SK-N-SH treated with all-trans-retinoic acid at 6 μM for 48 hours (cell line): ENCODE measurements at regions not wholly inside any gene's neighbourhood (a gene's known extent, or its start where the extent isn't known, plus 50 kb on each side); places are given as distances from the start of the nearest gene placed in this dataset.

Source experiments
- ATAC-seq: fragments of 200-7000 bp; cut with Tn5 transposase; 3 replicates; pipeline ENCODE4 v1.9.1; 2020; ENCODE audit warnings: mild to moderate bottlenecking, moderate library complexity
- ARNTL ChIP-seq: fragments of 450-650 bp; formaldehyde crosslinking; IDR thresholded peaks from 2 replicates; pipeline ENCODE4 v1.5.0; 2020; ENCODE audit warnings: low read depth, mild to moderate bottlenecking, moderate library complexity, borderline replicate concordance
- BACH2 ChIP-seq: fragments of 250-450 bp; sonication (Bioruptor Pico); IDR thresholded peaks from 2 replicates; pipeline ENCODE4 v1.9.0; 2021; ENCODE audit warnings: mild to moderate bottlenecking, borderline replicate concordance
- CSDC2 ChIP-seq: fragments of 250-450 bp; sonication (Bioruptor Pico); IDR thresholded peaks from 2 replicates; pipeline ENCODE4 v1.5.0; 2020; ENCODE audit warnings: mild to moderate bottlenecking, moderate library complexity
- ESRRG ChIP-seq: fragments of 250-450 bp; sonication (Bioruptor Pico); IDR thresholded peaks from 2 replicates; pipeline ENCODE4 v1.6.1; 2021; ENCODE audit warnings: mild to moderate bottlenecking
- GLIS3 ChIP-seq: fragments of 250-450 bp; sonication (Bioruptor Pico); IDR thresholded peaks from 2 replicates; pipeline ENCODE4 v1.5.0; 2020; ENCODE audit warnings: mild to moderate bottlenecking, moderate library complexity
- OSR1 ChIP-seq: fragments of 250-450 bp; sonication (Bioruptor Pico); IDR thresholded peaks from 2 replicates; pipeline ENCODE4 v1.8.0; 2022; ENCODE audit warnings: moderate library complexity, mild to moderate bottlenecking, inconsistent platforms
- PPARA ChIP-seq: fragments of 250-450 bp; sonication (Bioruptor Pico); IDR thresholded peaks from 2 replicates; pipeline ENCODE4 v1.5.0; 2020; ENCODE audit warnings: mild to moderate bottlenecking, borderline replicate concordance
- RARB ChIP-seq: fragments of 250-450 bp; sonication (Bioruptor Pico); IDR thresholded peaks from 2 replicates; pipeline ENCODE4 v1.8.0; 2021; ENCODE audit warnings: mild to moderate bottlenecking, moderate library complexity
- SNAI2 ChIP-seq: fragments of 250-450 bp; sonication (Bioruptor Pico); IDR thresholded peaks from 2 replicates; pipeline ENCODE4 v1.5.0; 2020; ENCODE audit warnings: mild to moderate bottlenecking, moderate library complexity
- TCF4 ChIP-seq: fragments of 250-450 bp; sonication (Bioruptor Pico); IDR thresholded peaks from 2 replicates; pipeline ENCODE4 v1.8.0; 2021; ENCODE audit warnings: mild to moderate bottlenecking, moderate library complexity, borderline replicate concordance
- TOX ChIP-seq: fragments of 250-450 bp; sonication (Bioruptor Pico); IDR thresholded peaks from 2 replicates; pipeline ENCODE4 v1.8.0; 2021; ENCODE audit warnings: mild to moderate bottlenecking, moderate library complexity, borderline replicate concordance
- ZFP3 ChIP-seq: fragments of 250-450 bp; sonication (Bioruptor Pico); IDR thresholded peaks from 2 replicates; pipeline ENCODE4 v1.5.0; 2020; ENCODE audit warnings: mild to moderate bottlenecking, moderate library complexity
- ZFP30 ChIP-seq: fragments of 450-650 bp; formaldehyde crosslinking; IDR thresholded peaks from 2 replicates; pipeline ENCODE4 v1.5.0; 2022; ENCODE audit warnings: mild to moderate bottlenecking, moderate library complexity
- ZNF70 ChIP-seq: fragments of 450-650 bp; formaldehyde crosslinking; IDR thresholded peaks from 2 replicates; pipeline ENCODE4 v1.5.0; 2020; ENCODE audit warnings: mild to moderate bottlenecking, moderate library complexity
- ZNF8 ChIP-seq: fragments of 450-650 bp; formaldehyde crosslinking; IDR thresholded peaks from 2 replicates; pipeline ENCODE4 v1.5.0; 2020; ENCODE audit warnings: mild to moderate bottlenecking, moderate library complexity
- TF ChIP-seq, protein P1 (sequence below): fragments of 250-450 bp; sonication (Bioruptor Pico); IDR thresholded peaks from 2 replicates; pipeline ENCODE4 v1.5.1; 2021; ENCODE audit warnings: mild to moderate bottlenecking, moderate library complexity
- TF ChIP-seq, protein P2 (sequence below): fragments of 250-450 bp; sonication (Bioruptor Pico); IDR thresholded peaks from 2 replicates; pipeline ENCODE4 v1.5.1; 2020; ENCODE audit warnings: low read depth, mild to moderate bottlenecking, moderate library complexity
- TF ChIP-seq, protein P3 (sequence below): fragments of 250-450 bp; sonication (Bioruptor Pico); IDR thresholded peaks from 2 replicates; pipeline ENCODE4 v1.5.0; 2020; ENCODE audit warnings: mild to moderate bottlenecking, moderate library complexity
- TF ChIP-seq, protein P4 (sequence below): fragments of 250-450 bp; sonication (Bioruptor Pico); IDR thresholded peaks from 2 replicates; pipeline ENCODE4 v1.8.0; 2021; ENCODE audit warnings: low read depth, mild to moderate bottlenecking, moderate library complexity, borderline replicate concordance
- TF ChIP-seq, protein P5 (sequence below): fragments of 250-450 bp; sonication (Bioruptor Pico); IDR thresholded peaks from 2 replicates; pipeline ENCODE4 v1.8.0; 2020; ENCODE audit warnings: mild to moderate bottlenecking, moderate library complexity, borderline replicate concordance

DNA sequence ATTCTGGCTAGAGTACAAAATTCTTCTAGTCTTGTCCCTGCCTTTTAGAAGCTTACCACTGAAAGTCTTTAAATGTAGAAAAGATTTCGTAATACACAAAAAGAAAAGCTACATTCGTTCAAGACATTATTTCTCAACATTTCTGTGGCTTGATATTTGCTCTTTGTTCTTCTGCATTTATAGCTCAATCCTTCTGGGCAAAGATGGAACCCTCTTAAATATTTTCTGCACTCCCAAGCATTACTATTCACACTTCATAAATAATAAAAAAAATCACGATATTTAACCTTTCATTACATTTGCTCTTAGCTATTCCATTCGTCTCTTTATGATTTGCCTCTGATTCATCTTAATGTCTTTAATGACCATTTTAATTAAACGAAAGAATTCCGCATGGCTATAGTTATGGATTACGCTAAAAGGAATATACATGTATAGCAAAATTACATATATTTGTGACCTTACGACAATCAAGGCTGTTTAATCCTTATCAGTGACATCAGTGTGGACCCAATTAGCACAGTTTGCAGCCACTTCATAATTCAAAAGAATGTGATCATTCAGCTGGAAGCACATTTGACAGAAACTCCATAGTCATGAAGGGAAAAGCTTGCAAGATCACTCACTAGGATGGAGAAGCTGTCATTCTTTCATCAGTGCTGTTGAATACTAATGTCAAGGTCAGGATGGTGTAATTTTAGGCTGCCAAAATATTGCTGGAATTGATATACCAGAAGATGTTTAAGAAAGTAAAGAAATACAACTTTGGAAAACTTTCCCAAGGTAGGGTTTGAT lies 1075.0 kb upstream of the TENM3 start:
- no peak for ATAC-seq
- TF ChIP-seq, protein P1, sequence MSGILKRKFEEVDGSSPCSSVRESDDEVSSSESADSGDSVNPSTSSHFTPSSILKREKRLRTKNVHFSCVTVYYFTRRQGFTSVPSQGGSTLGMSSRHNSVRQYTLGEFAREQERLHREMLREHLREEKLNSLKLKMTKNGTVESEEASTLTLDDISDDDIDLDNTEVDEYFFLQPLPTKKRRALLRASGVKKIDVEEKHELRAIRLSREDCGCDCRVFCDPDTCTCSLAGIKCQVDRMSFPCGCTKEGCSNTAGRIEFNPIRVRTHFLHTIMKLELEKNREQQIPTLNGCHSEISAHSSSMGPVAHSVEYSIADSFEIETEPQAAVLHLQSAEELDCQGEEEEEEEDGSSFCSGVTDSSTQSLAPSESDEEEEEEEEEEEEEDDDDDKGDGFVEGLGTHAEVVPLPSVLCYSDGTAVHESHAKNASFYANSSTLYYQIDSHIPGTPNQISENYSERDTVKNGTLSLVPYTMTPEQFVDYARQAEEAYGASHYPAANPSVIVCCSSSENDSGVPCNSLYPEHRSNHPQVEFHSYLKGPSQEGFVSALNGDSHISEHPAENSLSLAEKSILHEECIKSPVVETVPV, result no peak
- no peak for TF ChIP-seq TCF4 (CRISPR knock-in tag)
- TF ChIP-seq, protein P2, sequence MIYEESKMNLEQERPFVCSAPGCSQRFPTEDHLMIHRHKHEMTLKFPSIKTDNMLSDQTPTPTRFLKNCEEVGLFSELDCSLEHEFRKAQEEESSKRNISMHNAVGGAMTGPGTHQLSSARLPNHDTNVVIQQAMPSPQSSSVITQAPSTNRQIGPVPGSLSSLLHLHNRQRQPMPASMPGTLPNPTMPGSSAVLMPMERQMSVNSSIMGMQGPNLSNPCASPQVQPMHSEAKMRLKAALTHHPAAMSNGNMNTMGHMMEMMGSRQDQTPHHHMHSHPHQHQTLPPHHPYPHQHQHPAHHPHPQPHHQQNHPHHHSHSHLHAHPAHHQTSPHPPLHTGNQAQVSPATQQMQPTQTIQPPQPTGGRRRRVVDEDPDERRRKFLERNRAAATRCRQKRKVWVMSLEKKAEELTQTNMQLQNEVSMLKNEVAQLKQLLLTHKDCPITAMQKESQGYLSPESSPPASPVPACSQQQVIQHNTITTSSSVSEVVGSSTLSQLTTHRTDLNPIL (CRISPR knock-in tag), result no peak
- no peak for TF ChIP-seq SNAI2 (CRISPR knock-in tag)
- TF ChIP-seq CSDC2 (CRISPR knock-in tag), result no peak
- no peak for TF ChIP-seq ZFP30 (CRISPR knock-in tag)
- TF ChIP-seq RARB (CRISPR knock-in tag), result no peak
- TF ChIP-seq ZFP3 (CRISPR knock-in tag), result no peak
- TF ChIP-seq ZNF70 (CRISPR knock-in tag), result no peak
- TF ChIP-seq ARNTL (CRISPR knock-in tag), result no peak
- no peak for TF ChIP-seq GLIS3 (CRISPR knock-in tag)
- TF ChIP-seq, protein P3, sequence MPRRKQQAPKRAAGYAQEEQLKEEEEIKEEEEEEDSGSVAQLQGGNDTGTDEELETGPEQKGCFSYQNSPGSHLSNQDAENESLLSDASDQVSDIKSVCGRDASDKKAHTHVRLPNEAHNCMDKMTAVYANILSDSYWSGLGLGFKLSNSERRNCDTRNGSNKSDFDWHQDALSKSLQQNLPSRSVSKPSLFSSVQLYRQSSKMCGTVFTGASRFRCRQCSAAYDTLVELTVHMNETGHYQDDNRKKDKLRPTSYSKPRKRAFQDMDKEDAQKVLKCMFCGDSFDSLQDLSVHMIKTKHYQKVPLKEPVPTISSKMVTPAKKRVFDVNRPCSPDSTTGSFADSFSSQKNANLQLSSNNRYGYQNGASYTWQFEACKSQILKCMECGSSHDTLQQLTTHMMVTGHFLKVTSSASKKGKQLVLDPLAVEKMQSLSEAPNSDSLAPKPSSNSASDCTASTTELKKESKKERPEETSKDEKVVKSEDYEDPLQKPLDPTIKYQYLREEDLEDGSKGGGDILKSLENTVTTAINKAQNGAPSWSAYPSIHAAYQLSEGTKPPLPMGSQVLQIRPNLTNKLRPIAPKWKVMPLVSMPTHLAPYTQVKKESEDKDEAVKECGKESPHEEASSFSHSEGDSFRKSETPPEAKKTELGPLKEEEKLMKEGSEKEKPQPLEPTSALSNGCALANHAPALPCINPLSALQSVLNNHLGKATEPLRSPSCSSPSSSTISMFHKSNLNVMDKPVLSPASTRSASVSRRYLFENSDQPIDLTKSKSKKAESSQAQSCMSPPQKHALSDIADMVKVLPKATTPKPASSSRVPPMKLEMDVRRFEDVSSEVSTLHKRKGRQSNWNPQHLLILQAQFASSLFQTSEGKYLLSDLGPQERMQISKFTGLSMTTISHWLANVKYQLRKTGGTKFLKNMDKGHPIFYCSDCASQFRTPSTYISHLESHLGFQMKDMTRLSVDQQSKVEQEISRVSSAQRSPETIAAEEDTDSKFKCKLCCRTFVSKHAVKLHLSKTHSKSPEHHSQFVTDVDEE (CRISPR knock-in tag), result no peak
- TF ChIP-seq, protein P4, sequence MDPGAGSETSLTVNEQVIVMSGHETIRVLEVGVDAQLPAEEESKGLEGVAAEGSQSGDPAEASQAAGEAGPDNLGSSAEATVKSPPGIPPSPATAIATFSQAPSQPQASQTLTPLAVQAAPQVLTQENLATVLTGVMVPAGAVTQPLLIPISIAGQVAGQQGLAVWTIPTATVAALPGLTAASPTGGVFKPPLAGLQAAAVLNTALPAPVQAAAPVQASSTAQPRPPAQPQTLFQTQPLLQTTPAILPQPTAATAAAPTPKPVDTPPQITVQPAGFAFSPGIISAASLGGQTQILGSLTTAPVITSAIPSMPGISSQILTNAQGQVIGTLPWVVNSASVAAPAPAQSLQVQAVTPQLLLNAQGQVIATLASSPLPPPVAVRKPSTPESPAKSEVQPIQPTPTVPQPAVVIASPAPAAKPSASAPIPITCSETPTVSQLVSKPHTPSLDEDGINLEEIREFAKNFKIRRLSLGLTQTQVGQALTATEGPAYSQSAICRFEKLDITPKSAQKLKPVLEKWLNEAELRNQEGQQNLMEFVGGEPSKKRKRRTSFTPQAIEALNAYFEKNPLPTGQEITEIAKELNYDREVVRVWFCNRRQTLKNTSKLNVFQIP (CRISPR knock-in tag), result no peak
- TF ChIP-seq PPARA (CRISPR knock-in tag), result no peak
- TF ChIP-seq, all 23 proteins: peak for 0

DNA sequence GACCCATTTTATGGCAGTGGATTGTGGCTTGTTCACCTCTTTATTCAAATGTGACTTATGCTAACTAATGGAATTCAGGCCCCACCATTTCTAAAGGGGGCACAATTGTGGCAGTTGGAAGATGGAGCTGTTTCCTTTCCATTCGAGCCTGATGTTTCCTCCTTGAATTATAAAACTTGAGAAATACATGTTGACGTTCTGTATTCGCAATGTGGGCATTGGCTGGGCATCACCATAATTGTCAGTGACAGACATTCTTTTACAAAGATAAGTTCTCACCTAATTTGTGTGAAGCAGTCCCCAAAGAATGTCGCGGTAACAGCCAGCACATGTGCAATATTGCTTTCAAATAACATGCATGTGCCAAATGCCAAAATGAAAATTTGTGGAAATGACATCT lies 1070.2 kb upstream of the TENM3 start:
- ATAC-seq, result no peak
- TF ChIP-seq TCF4 (CRISPR knock-in tag) (no peak), OSR1 (no peak), CSDC2 (CRISPR knock-in tag) (no peak), ESRRG (CRISPR knock-in tag) (no peak), ARNTL (CRISPR knock-in tag) (no peak), SNAI2 (CRISPR knock-in tag) (no peak), ZNF70 (CRISPR knock-in tag) (no peak), BACH2 (CRISPR knock-in tag) (no peak), ZNF8 (CRISPR knock-in tag) (no peak), ZFP30 (CRISPR knock-in tag) (no peak), TOX (CRISPR knock-in tag) (no peak), GLIS3 (CRISPR knock-in tag) (no peak), PPARA (CRISPR knock-in tag) (no peak)
- TF ChIP-seq, protein P4 (CRISPR knock-in tag), result no peak
- TF ChIP-seq, protein P5, sequence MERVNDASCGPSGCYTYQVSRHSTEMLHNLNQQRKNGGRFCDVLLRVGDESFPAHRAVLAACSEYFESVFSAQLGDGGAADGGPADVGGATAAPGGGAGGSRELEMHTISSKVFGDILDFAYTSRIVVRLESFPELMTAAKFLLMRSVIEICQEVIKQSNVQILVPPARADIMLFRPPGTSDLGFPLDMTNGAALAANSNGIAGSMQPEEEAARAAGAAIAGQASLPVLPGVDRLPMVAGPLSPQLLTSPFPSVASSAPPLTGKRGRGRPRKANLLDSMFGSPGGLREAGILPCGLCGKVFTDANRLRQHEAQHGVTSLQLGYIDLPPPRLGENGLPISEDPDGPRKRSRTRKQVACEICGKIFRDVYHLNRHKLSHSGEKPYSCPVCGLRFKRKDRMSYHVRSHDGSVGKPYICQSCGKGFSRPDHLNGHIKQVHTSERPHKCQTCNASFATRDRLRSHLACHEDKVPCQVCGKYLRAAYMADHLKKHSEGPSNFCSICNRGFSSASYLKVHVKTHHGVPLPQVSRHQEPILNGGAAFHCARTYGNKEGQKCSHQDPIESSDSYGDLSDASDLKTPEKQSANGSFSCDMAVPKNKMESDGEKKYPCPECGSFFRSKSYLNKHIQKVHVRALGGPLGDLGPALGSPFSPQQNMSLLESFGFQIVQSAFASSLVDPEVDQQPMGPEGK (CRISPR knock-in tag), result no peak
- TF ChIP-seq, protein P1, result no peak
- TF ChIP-seq, protein P2 (CRISPR knock-in tag), result no peak
